ENCODE measurements at regions not wholly inside any gene's neighbourhood (a gene's known extent, or its start where the extent isn't known, plus 50 kb on each side); places are given as distances from the start of the nearest gene placed in this dataset.

- Histone ChIP-seq H3K4me2 (no peak overlapping the region), H2AFZ (ENCODE audit: low read depth) (no peak overlapping the region), H3K9me3 (no peaks in the 10 kb centered on the region), H3K4me1 (ENCODE audit: control insufficient read depth in 1 of 2, insufficient read depth in 2 of 2, low read depth in 1 of 2, low read length in 1 of 2) (no peaks in the 10 kb centered on the region; a peak in 1 of 4 replicates), H4K20me1 (ENCODE audit: insufficient read depth) (no peaks in the 10 kb centered on the region), H3K36me3 (replicated peaks in 1 of 2; ENCODE audit: control insufficient read depth in 1 of 2, insufficient read depth in 2 of 2, low read length in 1 of 2) (no peaks in the 10 kb centered on the region), H3F3A (replicated peaks; ENCODE audit: insufficient read depth) (no peaks in the 10 kb centered on the region), H3K27ac (ENCODE audit: low read depth in 2 of 2, low read length in 1 of 2) (peak overlapping the region in 1 of 2 experiments; percentile 43; a peak in 1 of 4 replicates), H3K27me3 (ENCODE audit: insufficient read depth) (no peaks in the 10 kb centered on the region), H3K9me2 (no peaks in the 10 kb centered on the region), H3K9ac (no peak overlapping the region), H3K79me2 (ENCODE audit: insufficient read depth) (no peaks in the 10 kb centered on the region), H3K4me3 (ENCODE audit: low read depth in 2 of 2, low read length in 1 of 2) (no peak overlapping the region)
- peak; percentile 36 for DNase-seq
- POLR2A ChIA-PET, result no interaction called here
- TF ChIP-seq EP300 (IDR thresholded peaks at IDR 0.05; ENCODE audit: borderline replicate concordance in 1 of 2, low read depth in 1 of 2, low read length in 1 of 2) (0 out of 4 replicates have a peak, but pooled peaks of 1 of the 2 experiments have one; percentile 37), GATA2 (CRISPR knock-in tag; IDR thresholded peaks at IDR 0.05) (no peak), MXI1 (IDR thresholded peaks at IDR 0.05; ENCODE audit: low read depth, low read length) (no peak), PBX3 (IDR thresholded peaks at IDR 0.05) (0 out of 2 replicates have a peak, but pooled peaks have one; percentile 19), RCOR1 (IDR thresholded peaks at IDR 0.05; ENCODE audit: low read length) (0 out of 2 replicates have a peak, but pooled peaks have one; percentile 29), TCF12 (IDR thresholded peaks at IDR 0.05) (peak; percentile 70), EZH2phosphoT487 (IDR thresholded peaks at IDR 0.05; ENCODE audit: borderline replicate concordance, low read depth) (no peak)
- TF ChIP-seq, protein P1, sequence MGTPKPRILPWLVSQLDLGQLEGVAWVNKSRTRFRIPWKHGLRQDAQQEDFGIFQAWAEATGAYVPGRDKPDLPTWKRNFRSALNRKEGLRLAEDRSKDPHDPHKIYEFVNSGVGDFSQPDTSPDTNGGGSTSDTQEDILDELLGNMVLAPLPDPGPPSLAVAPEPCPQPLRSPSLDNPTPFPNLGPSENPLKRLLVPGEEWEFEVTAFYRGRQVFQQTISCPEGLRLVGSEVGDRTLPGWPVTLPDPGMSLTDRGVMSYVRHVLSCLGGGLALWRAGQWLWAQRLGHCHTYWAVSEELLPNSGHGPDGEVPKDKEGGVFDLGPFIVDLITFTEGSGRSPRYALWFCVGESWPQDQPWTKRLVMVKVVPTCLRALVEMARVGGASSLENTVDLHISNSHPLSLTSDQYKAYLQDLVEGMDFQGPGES (IDR thresholded peaks at IDR 0.05; ENCODE audit: low read depth, low read length), result no peak
- TF ChIP-seq, protein P2, sequence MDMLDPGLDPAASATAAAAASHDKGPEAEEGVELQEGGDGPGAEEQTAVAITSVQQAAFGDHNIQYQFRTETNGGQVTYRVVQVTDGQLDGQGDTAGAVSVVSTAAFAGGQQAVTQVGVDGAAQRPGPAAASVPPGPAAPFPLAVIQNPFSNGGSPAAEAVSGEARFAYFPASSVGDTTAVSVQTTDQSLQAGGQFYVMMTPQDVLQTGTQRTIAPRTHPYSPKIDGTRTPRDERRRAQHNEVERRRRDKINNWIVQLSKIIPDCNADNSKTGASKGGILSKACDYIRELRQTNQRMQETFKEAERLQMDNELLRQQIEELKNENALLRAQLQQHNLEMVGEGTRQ (IDR thresholded peaks at IDR 0.05; ENCODE audit: borderline replicate concordance, low read depth, low read length), result no peak
- CTCF ChIA-PET, result interaction anchor here (2.4 kb wide), 1 partner anchor 10 kb away, joined by 8 read pairs; no protein-coding TSS in a partner anchor
Measured at GRCh38 chr1:222006715-222007114, 264.8 kb upstream of the DUSP10 start.

GRCh38 chr1:222004784-222005183, 262.9 kb upstream of the DUSP10 start:
- CTCF ChIA-PET, result no interaction called here
- H3K4me1 ChIP-seq (ENCODE audit: control insufficient read depth in 1 of 2, insufficient read depth in 2 of 2, low read depth in 1 of 2, low read length in 1 of 2), result no peaks in the 10 kb centered on the region; a peak in 1 of 4 replicates
- H3K4me3 ChIP-seq (ENCODE audit: low read depth in 2 of 2, low read length in 1 of 2), result no peak overlapping the region
- H2AFZ ChIP-seq (ENCODE audit: low read depth), result no peak overlapping the region
- 96% methylated on average over 2 of the region's 2 CpGs for WGBS (ENCODE audit: low lambda C conversion rate)
- no peak for DNase-seq
- H3K79me2 ChIP-seq (ENCODE audit: insufficient read depth), result no peaks in the 10 kb centered on the region
- no peaks in the 10 kb centered on the region for H3F3A ChIP-seq (replicated peaks; ENCODE audit: insufficient read depth)
- no peak overlapping the region for H3K4me2 ChIP-seq
- no peaks in the 10 kb centered on the region for H3K9me2 ChIP-seq
- no peaks in the 10 kb centered on the region for H3K27me3 ChIP-seq (ENCODE audit: insufficient read depth)
- H3K27ac ChIP-seq (ENCODE audit: low read depth in 2 of 2, low read length in 1 of 2), result no peak overlapping the region
- TF ChIP-seq CTCF (IDR thresholded peaks at IDR 0.05), result no peak
- TF ChIP-seq, protein P1 (IDR thresholded peaks at IDR 0.05; ENCODE audit: low read depth, low read length), result no peak
- TF ChIP-seq EP300 (IDR thresholded peaks at IDR 0.05; ENCODE audit: borderline replicate concordance in 1 of 2, low read depth in 1 of 2, low read length in 1 of 2), result no peak
- no peak for TF ChIP-seq POLR2AphosphoS5 (IDR thresholded peaks at IDR 0.05; ENCODE audit: low read depth, low read length)
- no peak for TF ChIP-seq SMC3 (IDR thresholded peaks at IDR 0.05; ENCODE audit: low read depth, low read length)
- no peak for TF ChIP-seq ELF1 (IDR thresholded peaks at IDR 0.05)
- TF ChIP-seq, protein P2 (IDR thresholded peaks at IDR 0.05; ENCODE audit: borderline replicate concordance, low read depth, low read length), result no peak
- no peak for TF ChIP-seq FOSL2 (IDR thresholded peaks at IDR 0.05; ENCODE audit: borderline replicate concordance, low read depth)
- TF ChIP-seq GATA2 (CRISPR knock-in tag; IDR thresholded peaks at IDR 0.05), result no peak
- no peak for TF ChIP-seq TAF1 (IDR thresholded peaks at IDR 0.05; ENCODE audit: borderline replicate concordance, low read depth, low read length)
- no peak for TF ChIP-seq ZBTB33 (IDR thresholded peaks at IDR 0.05; ENCODE audit: borderline replicate concordance, low read depth)
- no peak for TF ChIP-seq TEAD4 (IDR thresholded peaks at IDR 0.05; ENCODE audit: borderline replicate concordance, insufficient read depth)
- H4K20me1 ChIP-seq (ENCODE audit: insufficient read depth), result no peaks in the 10 kb centered on the region
- POLR2A ChIA-PET, result no interaction called here
- no peaks in the 10 kb centered on the region for H3K36me3 ChIP-seq (replicated peaks in 1 of 2; ENCODE audit: control insufficient read depth in 1 of 2, insufficient read depth in 2 of 2, low read length in 1 of 2)
- no peaks in the 10 kb centered on the region for H3K9me3 ChIP-seq
- no peak overlapping the region for H3K9ac ChIP-seq
